ENCODE measurements at regions not wholly inside any gene's neighbourhood (a gene's known extent, or its start where the extent isn't known, plus 50 kb on each side); places are given as distances from the start of the nearest gene placed in this dataset.
A peak's percentile ranks its signal among the peaks of the same experiment; 100 is the strongest.
"Not testable (repeated sequence)": the region's sequence is repeated elsewhere in the genome, so short reads cannot be mapped to it uniquely, and the experiment has no call there.

- DNase-seq: no peak
Measured at GRCh38 chr17:31746884-31747495, 112.1 kb downstream of the COPRS start.

DNA sequence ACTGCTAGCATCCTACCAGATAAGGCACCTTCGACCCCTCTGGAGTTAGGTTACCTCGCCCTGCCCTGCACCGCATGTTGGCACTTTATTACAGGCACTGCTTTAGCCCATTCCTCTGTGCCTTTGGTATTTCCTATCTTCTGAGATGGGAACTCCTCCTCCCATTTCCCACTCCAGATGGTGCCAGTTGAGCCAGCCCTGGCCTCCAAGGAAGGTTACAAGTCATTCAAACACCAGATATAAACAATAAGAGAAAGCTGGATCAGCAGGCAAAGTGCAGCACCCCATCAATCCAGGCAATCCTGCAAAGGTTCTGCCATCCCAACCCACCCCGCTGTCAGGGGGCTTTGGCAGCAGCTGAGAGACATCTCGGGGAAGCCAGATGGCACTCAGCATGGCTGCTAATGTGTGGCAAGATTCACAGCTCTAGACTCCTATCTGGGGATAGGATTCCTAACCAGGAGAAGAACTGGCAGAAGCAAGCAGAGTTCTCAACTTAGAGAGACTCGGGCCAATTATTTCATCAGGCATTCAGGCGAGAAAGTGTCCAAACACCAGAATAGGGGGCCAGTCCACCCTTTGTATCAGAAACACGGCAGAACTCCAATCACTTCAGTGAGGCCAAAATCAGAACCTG is 113.0 kb downstream of the COPRS start:
- no peak for DNase-seq

DNA sequence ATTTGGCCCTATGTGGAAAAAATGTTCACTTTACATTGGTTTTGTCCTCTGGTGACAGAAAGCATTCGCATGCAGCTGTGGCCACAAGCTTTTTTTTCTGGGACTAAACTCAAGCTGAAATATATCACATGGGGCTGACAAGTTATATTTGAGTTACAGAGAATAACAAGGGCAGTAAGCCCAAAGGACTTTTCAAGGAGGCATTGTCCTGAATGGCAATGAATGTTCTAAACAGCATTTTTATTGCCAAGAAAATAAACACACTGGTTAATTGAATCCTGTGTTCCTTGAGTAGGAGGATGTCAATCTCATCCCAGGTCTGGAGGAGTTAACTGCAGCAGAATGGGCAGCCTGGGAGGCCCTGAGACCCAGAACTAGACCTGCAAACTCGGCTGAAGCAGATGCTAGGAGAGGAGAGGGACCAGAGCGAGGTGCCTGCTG is 114.5 kb downstream of the COPRS start:
- no peak for DNase-seq

DNA sequence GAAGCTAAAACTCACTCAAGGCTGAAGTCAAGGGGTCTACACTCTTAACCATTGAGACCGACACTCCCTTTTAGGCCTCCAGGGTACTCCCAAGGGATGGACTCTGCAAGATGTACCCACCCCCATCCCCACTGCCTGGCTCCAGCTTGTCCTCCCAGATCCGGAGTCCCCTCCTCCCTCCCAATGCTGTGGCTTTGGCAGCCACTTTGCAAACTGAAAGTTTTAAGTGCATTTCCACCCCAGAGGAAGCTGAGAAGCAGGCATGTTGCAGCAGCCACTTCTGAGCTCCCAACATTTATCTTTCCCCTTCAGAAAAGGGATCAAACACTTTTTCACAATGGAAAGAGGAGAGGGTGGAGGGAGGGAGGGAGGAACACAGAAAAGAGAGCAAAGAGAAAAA is 115.2 kb downstream of the COPRS start:
- no peak for DNase-seq

GRCh38 chr17:31741371-31741770 is 117.7 kb downstream of the COPRS start:
- no peak for DNase-seq

DNA sequence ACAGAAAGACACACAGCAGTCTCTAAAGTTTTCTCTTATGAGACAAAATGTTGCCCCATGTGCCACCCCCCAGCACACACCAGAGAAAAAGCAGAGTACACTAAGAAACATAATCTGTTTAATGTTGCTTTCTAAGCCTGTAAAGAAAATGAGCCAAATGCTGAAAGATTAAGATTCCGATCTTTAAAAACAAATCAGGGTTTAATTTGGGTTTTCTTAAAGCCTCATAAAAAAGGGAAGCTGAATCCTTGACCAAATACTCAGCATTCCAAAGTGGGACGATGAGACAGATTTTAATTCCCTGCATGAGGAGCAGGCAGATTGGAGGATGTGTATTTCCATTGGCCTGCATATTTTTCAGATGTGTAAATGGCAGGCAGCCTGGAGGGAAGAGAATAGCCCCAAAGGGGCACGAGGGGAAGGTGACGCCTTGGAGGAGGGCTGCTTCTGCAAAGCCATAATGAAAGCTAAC is 118.4 kb downstream of the COPRS start:
- DNase-seq: no peak

- no peak for DNase-seq
Measured at GRCh38 chr17:31738996-31739699, 119.9 kb downstream of the COPRS start.

- DNase-seq: no peak
Measured at GRCh38 chr17:31738488-31738887, 120.6 kb downstream of the COPRS start.

DNA sequence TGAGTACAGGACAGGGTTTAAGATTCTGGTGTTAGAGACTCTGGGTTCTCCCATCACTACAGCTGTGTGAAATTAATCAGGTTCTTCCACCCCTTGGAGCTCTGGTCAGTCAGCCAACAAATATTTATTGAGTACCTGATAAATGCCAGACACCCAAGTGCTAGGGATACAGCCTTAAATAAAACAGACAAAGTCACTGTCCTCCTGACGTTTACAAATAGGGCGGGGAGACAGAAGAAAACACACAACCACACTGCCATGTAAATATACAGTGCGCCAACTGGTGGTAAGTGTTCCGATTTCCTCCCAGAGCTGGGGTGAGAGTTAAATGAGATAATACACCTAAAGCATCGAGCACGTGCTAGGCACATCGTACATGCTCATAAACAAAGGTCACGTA is 121.0 kb downstream of the COPRS start:
- DNase-seq: no peak

DNA sequence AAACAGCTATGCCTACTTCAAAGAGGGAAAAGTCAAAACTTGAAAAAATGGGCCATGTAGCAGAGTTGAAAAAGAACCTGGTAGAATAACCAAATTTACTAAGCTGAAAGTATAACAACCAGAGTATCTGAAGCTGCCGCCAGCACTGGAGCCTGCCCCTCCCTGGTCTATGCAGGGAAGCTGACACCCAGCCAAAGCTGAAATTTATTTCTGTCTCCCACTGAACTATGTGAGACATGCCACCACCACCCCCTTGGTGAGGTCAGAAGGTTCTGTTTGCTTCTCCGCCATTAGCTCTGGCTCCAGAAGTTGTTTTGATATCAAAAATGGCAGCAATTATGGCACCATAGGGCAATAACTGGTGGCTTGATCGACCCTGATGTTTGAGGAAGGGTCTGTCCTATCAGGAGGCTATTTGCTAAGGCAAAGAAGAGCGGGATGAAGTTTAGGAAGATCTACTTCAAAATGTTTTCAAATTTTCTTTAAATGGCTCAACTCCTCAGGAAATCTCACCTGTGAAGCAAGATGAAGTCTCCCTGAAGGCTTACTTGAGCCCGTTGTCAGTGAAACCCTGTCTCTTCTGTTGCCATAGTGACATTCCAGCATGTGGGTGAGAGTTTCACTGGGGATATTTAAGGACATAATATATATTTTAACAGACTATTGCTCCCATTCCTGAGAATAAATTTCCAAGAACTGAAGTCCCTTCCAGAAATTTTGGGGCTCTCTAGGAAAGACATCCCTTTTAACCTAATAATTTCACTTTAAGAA is 122.0 kb downstream of the COPRS start:
- peak in 1 of 3 experiments; percentile 29 for DNase-seq

DNA sequence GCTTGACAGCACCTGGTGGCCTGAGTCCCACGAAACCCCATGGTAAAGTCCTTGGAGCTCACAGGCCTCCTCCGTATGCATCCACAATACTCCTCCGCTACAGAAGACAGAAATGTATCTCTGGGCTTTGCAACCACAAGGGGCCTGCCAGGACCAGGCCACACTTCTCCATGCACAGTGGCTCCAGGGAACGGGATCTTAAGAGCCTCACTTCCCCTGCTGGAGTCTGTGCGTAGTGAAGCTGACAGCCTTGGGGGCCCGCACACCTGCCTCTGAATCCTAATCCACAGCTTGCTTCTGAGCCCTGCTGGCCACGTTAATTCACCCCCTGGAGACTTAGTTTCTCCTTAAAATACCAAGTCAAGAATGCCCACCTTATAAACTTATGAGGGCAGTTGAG is 125.7 kb downstream of the COPRS start:
- no peak for DNase-seq

DNA sequence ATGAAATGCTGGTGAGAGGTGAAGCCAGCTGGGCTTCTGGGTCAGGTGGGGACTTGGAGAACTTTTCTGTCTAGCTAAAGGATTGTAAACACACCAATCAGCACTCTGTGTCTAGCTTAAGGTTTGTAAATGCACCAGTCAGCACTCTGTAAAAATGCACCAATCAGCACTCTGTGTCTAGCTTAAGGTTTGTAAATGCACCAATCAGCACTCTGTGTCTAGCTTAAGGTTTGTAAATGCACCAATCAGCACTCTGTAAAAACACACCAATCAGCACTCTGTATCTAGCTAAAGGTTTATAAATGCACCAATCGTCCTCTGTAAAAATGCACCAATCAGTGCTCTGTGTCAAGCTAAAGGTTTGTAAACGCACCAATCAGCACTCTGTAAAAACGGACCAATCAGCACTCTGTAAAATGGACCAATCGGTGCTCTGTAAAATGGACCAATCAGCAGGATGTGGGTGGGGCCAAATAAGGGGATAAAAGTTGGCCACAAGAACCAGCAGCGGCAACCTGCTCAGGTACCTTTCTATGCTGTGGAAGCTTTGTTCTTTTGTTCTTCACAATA is 127.4 kb downstream of the COPRS start:
- DNase-seq: not testable (repeated sequence)

GRCh38 chr17:31731118-31731517 is 127.9 kb downstream of the COPRS start:
- DNase-seq: no peak

- DNase-seq: no peak
Measured at GRCh38 chr17:31726980-31727427, 132.0 kb downstream of the COPRS start.

DNA sequence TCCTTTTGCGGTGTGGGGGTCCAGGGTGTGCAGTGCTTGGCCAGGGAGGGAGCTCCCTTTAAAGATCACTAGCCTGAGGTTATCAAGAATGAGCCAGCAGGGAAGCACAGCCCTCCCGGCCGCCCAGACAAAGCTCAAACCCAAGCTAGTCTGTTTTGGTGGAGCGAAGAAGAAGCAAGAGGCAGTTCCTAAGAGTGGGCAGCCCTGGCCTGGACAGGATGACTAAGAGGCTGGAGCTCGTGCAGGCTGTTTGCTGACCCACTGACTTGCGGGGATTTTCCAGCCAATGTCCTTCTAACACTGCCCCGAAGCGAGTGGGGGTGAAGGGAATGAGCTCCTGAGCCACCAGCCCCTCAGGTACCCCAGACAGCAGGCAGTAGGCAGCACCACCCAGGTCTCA is 134.4 kb downstream of the COPRS start:
- no peak for DNase-seq

DNA sequence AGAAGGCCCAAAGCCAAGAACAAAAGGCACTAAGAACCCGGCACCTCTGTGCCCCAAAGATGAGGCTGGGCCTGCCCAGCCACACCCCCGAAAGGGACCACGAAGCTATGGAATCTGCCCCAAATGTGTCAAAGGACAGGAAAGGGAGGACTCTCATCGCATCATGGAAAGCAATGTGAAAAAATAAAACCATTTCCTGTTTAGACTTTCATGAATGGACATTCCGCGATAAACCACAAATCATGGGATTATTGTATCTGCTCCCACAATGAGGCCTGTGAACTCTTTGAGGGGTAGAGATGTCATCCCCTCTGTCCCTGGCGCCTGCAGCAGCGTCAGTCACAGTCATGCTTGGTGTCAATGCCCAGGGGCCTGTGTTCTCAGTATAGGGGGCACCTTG is 135.0 kb downstream of the COPRS start:
- no peak for DNase-seq

GRCh38 chr17:31722251-31723056 is 136.6 kb downstream of the COPRS start:
- DNase-seq: no peak

DNA sequence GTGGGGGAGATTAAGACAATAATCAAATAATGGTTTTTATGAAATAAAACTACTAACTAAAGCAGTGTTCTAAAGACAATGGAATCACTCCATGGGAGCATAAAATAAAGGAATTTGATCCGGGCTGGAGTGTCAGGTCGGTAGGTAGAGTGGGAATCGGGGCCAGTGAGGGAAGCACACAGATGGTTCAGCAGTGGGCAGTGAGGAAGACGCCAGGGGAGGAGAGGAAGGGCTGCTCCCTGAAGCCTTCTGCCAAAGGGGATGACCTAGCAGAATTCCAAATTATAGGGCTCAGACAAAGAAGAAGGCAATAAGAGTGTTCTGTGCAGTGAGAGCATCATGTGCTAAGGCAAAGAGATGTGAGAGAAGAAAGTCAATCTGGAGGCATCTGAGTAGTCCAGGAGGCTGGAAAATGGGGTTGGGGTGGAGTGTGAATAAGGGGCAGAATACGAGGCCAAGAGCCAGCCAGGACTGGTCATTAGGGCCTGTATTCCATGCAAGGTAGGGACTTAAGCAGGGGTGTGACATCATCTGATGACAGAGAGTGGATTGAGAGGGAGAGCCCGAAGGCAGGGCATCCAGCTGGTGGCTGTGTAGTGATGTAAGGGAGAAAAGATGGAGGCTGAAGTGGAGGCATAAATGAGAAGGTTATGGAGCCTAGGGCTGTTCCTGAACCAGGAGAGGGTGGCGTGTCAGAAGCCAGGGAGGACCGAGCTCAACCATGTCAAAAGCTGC is 137.6 kb downstream of the COPRS start:
- DNase-seq: no peak

DNA sequence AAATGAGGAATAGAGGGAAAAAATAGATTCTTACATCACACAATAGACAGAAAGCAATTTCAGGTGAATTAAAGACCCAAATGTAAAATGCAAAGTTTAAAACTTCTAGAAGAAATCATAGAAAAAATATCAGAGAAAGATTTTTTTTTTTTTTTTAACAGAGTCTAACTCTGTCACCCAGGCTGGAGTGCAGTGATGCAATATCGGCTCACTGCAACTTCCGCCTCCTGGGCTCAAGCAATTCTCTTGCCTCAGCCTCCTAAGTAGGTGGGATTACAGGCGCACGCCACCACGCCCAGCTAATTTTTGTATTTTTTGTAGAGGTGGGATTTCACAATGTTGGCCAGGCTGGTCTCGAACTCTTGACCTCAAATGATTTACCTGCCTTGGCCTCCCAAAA is 141.8 kb downstream of the COPRS start:
- DNase-seq: not testable (repeated sequence)

DNA sequence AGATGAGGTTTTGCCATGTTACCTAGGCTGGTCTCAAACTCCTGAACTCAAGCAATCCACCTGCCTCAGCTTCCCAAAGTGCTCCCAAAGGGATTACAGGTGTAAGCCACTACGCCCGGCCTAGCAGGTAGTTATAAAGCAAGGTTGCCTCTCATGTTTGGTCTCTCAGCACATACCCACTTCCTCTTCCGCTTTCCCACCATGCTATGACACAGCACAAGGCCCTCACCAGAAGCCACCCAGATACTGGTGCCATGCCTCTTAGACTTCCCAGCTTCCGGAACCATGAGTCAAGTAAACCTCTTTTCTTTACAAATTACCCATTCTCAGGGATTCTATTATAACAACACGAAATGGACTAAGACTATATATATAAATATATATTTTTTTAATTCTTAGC is 143.6 kb downstream of the COPRS start:
- no peak for DNase-seq

DNA sequence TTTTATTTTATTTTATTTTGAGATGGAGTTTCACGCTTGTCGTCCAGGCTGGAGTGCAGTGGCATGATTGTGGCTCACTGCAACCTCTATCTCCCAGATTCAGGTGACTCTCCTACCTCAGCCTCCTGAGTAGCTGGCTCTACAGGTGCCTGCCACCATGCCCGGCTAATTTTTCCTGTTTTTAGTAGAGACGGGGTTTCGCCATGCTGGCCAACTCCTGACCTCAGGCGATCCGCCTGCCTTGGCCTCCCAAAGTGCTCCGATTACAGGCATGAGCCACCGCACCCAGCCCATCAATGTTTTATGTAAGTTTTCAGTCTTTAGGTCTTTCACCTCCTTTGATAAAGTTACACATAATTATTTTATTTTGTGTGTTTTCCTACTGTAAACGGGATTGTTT is 154.6 kb downstream of the COPRS start:
- no peak for DNase-seq

Data from NCI-H1417 (cell line).